Gastroesophageal sphincter (tissue), 3 donors: ENCODE measurements at regions not wholly inside any gene's neighbourhood (a gene's known extent, or its start where the extent isn't known, plus 50 kb on each side); places are given as distances from the start of the nearest gene placed in this dataset.

ENCODE experiments used
- CTCF ChIP-seq, 4 experiments: fragments of 200-600 bp in 2 of 4; fragments of 450-650 bp in 2 of 4; sonication (generic) in 1 of 4; IDR thresholded peaks; one replicate each; pipeline ENCODE4 v1.5.1; 2017 to 2019; ENCODE audit warnings: antibody characterized with exemption in 4 of 4, mild to moderate bottlenecking in 2 of 4, moderate library complexity in 2 of 4
- EP300 ChIP-seq: sonication (generic); formaldehyde crosslinking; IDR thresholded peaks from one replicate; pipeline ENCODE4 v1.6.1; 2017; ENCODE audit warnings: antibody characterized with exemption, mild to moderate bottlenecking
- POLR2A ChIP-seq, 2 donors: fragments of 450-650 bp; IDR thresholded peaks; one replicate each; pipeline ENCODE4 v1.6.1; 2017; ENCODE audit warnings: antibody characterized with exemption in 2 of 2, mild to moderate bottlenecking in 2 of 2, moderate library complexity in 1 of 2
- POLR2AphosphoS5 ChIP-seq: sonication (generic); formaldehyde crosslinking; IDR thresholded peaks from one replicate; pipeline ENCODE4 v1.6.1; 2017; ENCODE audit warnings: antibody characterized with exemption

GRCh38 chr2:82289446-82289845, 1984.9 kb upstream of the LRRTM1 start:
- TF ChIP-seq CTCF (IDR thresholded peaks at IDR 0.05) (no peak), POLR2AphosphoS5 (no peak), POLR2A (IDR thresholded peaks at IDR 0.05) (no peak), EP300 (no peak)
